HG02798 (cell line): ENCODE measurements at regions not wholly inside any gene's neighbourhood (a gene's known extent, or its start where the extent isn't known, plus 50 kb on each side); places are given as distances from the start of the nearest gene placed in this dataset.

Source experiments
- ATAC-seq: cut with Tn5 transposase; IDR thresholded peaks from one replicate; pipeline ENCODE4 v1.9.1; 2021; ENCODE audit warnings: mild to moderate bottlenecking; ENCODE audit not compliant: unreplicated experiment, poor library complexity

GRCh38 chr12:103093499-103094106, 136.1 kb downstream of the ASCL1 start:
- no peak for ATAC-seq

- no peak for ATAC-seq
These were observed 140.0 kb downstream of the ASCL1 start for GRCh38 chr12:103097496-103097895.

- ATAC-seq, result no peak
These were observed 142.9 kb downstream of the ASCL1 start for GRCh38 chr12:103100257-103100831.

DNA sequence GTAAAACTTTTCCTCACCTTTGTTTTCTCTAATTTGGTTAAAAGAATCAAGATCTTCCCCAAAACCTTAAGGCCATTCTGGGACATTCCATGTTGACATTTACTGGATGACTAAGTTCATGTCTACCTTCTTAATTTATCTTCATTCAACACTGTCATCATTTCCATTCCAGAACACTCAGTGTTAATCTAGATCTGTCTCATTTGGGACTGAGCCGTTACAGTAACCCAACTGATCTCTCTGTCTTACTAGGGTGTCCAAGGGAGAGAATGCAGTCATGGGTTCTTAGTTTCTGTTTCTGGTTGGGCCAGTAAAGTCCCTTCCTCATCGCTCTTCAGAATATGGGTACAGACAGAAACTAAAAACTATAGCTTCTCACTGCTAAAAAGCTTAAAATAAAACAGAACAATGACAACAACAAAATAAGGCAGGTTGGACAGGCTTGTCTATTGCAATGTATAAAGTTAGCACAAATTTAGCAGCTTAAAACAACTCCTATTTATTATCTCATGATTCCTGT, 144.8 kb downstream of the ASCL1 start:
- peak; percentile 90 for ATAC-seq

- ATAC-seq, result peak; percentile 54
These were observed 148.6 kb downstream of the ASCL1 start for GRCh38 chr12:103105971-103106597.

DNA sequence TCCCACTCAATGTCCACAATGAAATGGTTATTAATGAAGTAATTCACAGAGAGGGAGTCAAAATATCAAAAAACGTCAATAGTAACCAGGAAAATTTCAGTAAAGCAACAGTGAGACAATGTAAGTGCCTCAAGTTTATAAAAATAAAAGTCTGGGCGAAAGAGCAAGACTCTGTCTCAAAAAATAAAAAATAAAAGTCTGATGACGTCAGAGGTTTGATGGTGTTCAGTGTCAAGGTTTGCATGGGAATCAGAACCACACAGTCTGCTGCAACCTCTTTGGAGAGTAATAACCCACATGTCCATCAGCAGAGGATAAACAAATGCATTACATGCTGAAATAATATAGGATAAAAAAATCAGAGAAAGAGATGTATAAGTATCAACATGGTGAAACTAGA, 152.4 kb downstream of the ASCL1 start:
- no peak for ATAC-seq

DNA sequence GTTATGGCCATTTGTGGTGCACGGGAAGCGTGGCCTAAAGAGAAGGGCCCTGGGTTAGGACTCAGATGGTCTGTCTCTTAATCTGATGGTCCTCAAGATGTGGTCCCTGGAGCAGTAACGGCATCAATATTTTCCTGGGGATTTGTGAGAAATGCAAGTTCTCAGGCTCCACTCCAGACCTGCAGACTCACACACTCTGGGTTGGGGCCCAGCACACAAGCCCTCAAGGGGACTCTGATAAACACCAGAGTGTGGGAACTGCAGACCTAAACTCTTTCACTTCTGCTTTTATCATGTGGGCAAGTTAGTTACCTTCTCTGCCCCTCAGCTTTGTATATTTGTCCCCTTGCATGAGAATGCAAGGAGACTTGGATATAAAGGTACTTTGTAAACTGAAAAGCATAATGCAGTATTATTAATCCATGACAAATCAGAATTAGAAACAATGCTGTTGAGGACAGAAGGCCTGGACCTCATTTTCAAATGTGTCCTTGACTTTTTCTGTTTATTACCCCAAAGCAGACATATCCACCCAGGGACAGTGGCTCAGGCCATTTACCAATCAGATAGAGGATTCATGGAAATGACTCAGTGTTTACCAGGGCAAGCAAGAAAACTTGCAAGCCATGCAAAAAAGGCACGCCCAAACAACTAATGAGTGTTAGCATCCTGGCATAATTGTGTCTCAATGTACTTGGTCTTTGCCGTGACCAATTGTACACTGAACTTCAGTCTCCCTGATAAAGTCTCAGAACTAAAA, 157.0 kb downstream of the ASCL1 start:
- peak; percentile 98 for ATAC-seq

DNA sequence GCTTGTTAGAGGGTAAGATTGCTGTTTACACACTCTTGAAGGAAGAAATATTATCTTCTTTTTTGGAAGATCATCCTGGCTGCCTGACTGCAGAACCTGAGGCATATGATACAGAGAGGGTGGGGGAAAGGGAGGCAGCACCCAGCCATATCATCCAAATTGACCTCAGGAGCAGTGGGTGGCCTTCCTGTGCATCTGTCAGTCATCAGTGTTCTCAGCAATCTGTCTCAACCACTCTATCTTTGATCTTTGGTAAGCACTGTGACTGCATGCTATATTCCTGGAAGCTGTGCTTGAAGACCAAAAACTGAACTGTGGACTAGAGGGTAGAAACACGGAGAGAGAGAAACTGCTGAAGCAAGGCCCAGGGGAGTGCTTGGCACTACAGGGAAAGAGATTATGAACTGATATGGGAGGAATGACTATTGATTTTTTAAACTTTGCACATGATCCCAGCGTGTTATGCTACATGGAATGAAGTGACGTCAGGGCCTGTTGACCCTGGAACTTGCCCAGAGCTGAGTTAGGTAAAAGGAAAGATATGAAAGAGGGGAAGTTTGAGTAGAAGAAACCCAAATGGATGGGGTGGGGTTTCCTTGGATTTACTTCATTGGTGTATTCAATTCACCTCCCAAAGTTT, 171.5 kb downstream of the ASCL1 start:
- ATAC-seq, result no peak

DNA sequence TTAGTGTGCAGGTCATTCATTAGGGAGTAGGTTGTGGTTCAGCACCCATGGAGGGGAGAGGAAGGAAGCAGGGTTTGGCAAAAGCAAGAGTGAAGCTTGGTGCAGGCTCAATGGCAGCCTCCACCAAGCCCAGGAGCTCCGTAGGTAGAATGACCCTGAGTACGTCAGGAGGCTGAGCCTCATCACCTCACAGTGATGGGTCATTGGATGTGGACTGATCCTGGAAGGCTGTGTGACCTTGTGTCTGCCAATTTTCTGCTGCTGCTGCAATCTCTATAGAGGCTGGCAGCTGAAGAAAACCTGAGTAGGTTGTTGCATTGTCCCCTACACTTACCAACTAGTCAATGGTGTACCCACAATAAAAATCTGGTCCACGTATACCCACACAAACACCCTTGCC, 173.1 kb downstream of the ASCL1 start:
- no peak for ATAC-seq

DNA sequence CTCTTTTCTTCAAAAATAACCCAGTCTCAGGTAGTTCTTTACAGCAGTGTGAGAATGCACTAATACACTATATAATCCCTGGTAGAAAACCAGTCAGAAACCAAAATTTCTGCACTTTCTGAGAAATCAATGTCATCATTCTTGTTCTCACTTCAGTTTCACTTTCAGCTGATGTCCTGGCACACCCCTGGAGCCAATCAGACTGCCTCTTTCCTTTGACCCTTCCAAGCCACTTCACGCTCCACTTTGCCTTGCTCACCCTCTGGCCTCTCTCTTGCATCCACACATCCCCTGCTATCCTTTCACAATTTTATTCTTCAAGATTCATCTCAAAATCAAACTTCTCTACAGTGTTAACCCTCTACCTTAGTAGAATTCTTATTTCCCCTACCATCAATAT, 181.1 kb downstream of the ASCL1 start:
- ATAC-seq, result no peak

DNA sequence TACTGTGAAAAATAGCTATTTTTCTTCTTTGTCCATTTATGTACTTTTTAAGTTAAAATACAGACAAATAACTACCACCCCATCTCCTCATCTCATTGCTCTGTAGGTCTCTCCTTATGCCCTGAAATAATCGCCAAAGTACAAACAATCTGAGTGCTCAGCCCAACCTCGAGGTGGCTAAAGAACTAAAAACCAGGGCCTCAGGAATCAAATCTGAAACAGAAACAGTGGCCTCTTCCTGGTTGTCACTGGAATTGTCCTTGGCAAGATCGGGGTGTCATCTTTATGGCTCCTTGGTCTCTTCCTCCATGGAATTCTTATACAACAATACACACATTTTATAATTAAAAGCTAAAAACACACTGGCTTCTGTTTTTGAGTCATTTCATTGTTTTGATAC, 182.4 kb downstream of the ASCL1 start:
- ATAC-seq, result no peak

GRCh38 chr12:103140286-103140685, 182.8 kb downstream of the ASCL1 start:
- ATAC-seq, result no peak

DNA sequence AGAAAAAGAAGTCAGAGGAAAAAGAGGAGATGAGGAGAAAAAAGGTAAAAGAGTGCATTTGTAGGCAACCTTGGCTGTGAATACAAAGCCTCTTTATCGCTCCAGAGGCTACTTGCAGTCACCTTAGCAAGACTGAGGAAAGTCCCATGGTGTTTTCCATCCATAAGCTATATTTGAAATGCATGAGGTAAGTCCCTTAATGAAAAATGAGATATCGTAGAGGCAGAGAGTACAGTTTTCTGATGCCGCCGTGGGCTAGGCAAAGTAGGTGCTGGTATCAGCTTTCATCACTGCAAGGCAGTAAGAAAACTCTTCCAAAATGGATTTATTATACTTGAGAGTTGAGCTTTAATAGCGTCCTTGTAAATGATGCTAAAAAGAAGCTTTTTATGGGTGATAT, 186.8 kb downstream of the ASCL1 start:
- ATAC-seq, result peak; percentile 35

DNA sequence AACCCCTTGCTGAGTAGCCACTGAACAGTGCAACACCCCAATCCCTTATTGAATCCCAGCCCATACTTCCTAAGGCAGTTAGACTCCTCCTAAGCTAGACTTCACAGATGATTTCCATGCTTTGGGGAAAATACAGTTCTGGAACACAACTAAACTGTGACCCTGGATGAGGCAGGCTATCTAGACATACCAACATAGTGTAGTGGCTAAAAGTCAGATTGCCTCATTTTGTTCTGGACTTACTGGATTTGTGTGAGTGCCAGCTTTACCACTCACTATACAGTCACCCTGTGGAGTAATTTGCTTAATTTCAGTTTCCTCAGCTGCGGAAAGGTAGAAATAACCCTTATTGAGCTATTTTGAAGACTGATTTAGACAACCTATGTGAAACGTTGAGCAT, 203.1 kb downstream of the ASCL1 start:
- ATAC-seq, result no peak

GRCh38 chr12:103161582-103162362, 204.3 kb downstream of the ASCL1 start:
- no peak for ATAC-seq

- no peak for ATAC-seq
These were observed 209.5 kb downstream of the ASCL1 start for GRCh38 chr12:103166949-103167348.

- ATAC-seq, result no peak
These were observed 215.1 kb downstream of the ASCL1 start for GRCh38 chr12:103172447-103173112.

DNA sequence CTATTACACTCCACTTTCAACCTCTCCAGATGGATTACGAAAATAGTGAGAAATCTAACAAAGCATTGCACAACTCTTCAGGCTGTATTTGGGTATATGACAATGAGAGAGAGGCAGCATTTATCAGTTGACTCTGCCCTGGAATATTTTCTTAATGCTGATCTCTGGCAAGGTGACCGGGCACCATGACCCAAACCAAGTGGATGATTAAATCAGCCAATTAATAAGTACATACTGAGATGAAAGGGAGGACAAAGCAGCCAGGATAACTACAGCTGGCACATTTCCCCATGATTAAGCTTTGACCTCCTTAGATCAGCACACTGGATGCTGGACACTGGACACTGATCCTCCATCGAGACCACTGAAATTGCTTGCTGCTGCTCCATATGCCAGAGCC, 218.2 kb downstream of the ASCL1 start:
- no peak for ATAC-seq

DNA sequence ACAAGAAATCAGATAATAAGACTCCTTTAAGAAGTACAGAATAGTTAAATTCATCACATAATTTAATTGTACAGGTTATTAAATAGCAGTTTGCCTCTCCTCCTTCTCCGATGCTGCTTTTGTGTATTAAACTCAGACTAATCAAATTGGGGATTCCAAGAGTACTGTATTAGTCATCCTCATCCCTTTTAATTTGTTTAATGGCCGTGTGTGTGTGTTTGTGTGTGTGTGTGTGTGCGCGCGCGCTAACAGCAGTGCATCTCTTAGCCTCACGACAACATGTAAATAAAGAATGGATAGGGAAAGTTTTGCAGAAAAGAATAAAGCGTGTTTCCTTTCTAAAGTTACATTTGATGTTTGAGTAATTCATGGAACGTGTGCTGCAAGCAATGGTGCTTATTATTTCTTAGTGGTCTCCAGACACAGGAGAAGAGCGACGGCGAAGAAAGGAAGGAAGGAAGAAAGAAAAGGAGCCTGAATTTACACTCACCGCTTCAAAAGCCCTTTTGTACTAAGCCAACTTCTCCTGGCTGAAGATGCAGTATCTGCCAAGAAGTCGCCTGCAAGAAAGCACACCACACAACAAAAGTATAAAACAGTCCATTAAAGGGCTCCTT, 220.3 kb downstream of the ASCL1 start:
- no peak for ATAC-seq
